Astrocyte of the hippocampus (primary cell): ENCODE measurements at regions not wholly inside any gene's neighbourhood (a gene's known extent, or its start where the extent isn't known, plus 50 kb on each side); places are given as distances from the start of the nearest gene placed in this dataset.
"Not testable (repeated sequence)": the region's sequence is repeated elsewhere in the genome, so short reads cannot be mapped to it uniquely, and the experiment has no call there.

Experiments
- DNase-seq: peaks from one replicate; pipeline ENCODE4 v3.0.0; 2011; ENCODE audit warnings: low read depth, low spot score

DNA sequence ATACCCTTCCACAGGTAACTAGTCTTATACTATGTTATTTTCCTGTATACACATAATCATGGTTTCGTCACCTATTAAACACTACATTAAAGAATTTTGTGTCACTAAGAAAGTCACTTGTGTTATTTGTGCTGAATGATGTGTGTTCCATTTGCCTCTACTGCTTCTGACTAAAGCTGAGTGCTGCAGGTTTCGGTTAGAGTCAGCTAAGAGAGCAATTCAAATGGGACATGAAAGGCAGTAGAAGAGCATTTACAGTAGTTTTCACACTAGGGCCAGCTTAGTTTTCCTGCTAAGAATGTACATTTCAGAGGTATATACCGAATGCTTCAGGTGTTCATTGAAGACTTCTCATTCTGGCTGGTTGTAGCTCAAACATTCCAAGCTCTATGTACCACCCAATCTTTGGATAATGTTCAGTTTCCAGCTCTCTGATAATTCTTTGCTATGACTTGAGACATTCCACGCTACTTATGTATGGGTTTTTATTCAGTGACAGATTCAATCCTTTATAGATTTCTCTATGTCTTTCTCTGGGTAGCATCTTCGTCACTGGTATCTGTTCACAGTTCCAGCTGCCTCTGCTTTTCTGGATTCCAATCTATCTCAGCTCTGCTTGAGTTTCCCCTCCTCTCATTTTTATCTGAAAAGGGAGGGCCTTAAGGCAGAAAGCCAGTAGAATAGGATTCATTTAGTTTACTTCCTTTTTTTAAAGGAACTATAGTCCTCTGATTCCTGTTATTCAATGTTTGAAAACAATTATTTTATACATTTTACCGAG, 164.4 kb downstream of the CXXC4 start:
- no peak for DNase-seq

GRCh38 chr4:104326991-104327694, 167.6 kb downstream of the CXXC4 start:
- DNase-seq: not testable (repeated sequence)

DNA sequence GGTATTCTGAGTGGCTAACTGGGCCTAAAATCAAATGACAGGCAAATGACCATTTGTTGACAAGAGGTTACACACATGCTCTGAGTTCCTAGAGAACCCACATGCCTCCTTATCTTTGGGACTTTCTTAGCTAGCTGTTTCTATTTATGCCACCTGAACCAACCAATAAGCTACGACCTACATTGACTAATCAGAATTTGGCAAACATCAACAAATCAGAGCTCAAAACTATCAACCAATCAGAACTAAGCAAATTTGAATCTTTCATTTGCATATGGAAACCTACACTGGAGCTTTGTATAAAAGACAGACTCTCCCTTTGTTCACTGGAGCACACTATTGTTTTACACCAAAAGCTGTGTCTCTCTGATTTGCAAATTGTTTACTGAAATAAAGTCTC, 192.0 kb downstream of the CXXC4 start:
- DNase-seq: no peak

DNA sequence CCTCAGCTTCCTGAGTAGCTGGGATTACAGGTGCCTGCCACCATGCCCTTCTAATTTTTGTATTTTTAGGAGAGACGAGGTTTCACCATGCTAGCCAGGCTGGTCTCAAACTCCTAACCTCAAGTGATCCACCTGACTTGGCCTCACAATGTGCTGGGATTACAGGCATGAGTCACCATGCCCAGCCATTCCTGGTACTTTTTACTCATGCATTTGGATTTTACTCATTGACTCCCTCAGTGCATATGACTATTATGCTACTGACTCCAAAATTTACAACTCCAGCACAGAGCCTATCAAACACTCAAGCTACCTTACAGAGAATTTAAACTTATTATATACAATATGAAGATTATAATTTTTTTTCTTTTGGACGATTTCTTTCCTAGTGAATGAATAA, 199.9 kb downstream of the CXXC4 start:
- no peak for DNase-seq

- DNase-seq: no peak
Measured at GRCh38 chr4:104286867-104287266, 207.8 kb downstream of the CXXC4 start.

DNA sequence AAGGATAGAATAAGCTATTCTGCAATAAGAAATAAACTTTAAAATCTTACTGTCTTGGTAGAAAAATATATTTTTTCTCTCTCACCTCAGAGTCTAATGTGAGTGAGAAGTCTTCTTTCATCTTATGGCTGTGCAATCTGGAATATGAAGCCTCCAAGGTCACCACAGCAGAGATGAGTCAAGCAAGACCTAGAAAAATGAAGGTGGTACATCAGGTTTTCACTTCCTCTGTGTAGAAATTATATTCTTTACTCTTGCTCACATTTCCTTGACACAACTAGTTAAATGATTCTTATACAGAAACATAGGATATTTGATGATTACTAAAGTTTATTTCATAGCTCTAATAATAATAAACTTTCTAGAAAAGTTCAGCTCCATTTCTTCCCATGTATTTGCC, 211.4 kb downstream of the CXXC4 start:
- DNase-seq: no peak

DNA sequence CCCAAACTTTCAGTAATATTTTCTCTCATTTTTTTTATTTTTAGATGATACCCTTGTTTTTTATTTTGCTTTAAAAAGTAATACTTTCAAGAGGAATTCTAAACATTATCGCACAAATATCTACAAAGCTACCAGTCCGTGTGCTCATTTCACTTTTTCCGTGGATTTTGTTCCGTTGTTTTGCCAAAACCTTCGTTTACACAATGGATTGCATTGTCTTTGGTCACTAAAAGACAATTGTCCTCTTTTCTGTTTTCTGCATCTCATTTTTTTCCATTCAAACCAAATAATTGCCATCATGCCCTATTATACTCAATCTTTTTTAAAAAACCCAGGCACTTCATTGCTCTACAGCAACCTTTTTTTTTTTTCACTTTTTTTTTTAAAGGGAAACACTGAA, 214.9 kb downstream of the CXXC4 start:
- no peak for DNase-seq

GRCh38 chr4:104272966-104273365, 221.7 kb downstream of the CXXC4 start:
- DNase-seq: no peak

GRCh38 chr4:104269603-104270002, 225.1 kb downstream of the CXXC4 start:
- not testable (repeated sequence) for DNase-seq

DNA sequence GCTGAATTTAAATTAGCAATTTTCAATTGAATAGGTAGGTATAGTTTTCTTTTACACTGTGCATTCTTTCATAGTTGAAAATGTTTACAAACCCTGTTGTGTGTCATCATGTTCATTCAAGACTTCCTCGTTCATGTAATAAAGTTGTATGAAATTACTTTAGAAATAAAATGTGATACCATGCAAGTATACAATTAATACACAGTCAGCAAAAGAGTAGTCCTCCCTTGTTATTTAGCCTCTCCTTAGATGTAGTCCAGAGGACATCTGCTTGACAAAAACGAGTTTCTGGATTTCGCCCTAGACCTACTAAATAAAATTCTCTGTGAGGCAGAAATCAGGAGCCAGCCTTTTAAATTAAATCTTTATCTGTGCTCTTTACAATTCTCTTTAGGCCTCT, 231.6 kb downstream of the CXXC4 start:
- DNase-seq: no peak

DNA sequence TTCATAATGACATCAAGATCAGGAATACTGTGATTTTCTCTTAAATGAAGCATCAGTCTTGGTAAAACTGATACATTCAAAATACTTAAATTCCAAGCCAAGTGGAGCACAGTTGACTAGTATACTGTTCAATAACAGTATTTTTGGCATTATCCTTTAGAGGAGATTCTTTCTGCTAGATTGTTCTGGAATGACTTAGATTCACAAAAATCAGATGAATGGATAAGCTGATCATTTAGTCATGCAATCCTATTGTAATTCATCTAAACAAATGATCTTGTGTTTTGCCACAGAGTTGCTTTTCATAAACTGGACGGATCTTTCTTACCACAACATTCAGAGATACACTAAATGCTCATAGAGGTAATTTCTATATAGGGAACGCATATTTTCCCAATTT, 232.0 kb downstream of the CXXC4 start:
- DNase-seq: no peak

DNA sequence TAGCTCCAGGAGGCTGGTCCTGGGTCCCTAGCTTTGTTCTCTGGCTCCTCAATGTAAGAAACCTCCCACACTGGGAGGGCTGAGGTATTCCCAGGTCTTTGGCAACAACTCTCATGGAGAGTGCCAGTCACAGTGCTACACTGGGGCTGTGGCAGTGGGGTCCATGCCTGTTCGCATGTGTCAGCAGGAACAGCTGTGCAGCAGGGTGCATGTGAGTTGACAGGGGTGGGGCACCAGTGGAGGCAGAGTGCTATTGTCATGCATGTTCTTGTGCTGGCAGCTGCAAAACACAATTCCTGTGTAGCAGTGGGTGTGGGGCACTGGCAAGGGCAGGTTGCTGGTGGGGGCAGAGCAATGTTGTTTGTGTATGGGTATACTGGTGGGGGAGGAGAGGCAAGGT, 246.0 kb downstream of the CXXC4 start:
- DNase-seq: no peak

DNA sequence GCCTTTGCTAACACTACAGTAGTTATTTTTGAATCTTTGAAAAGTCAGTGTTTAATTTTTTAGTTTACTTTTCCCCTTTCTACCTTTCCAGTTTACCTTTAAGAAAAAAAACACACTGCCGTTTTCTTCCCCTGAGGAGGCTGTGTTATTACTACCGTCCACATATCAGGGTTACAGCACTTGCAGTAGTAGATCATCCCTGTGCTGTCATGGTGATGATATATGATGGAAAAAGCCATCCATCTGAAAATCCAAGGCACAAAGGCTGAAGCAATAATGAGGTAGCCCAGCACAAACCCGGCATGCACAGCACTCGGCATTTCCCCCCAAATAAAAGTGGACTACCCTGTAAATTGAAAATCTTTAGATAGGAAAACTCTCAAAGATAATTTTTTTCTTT, 258.7 kb downstream of the CXXC4 start:
- no peak for DNase-seq

DNA sequence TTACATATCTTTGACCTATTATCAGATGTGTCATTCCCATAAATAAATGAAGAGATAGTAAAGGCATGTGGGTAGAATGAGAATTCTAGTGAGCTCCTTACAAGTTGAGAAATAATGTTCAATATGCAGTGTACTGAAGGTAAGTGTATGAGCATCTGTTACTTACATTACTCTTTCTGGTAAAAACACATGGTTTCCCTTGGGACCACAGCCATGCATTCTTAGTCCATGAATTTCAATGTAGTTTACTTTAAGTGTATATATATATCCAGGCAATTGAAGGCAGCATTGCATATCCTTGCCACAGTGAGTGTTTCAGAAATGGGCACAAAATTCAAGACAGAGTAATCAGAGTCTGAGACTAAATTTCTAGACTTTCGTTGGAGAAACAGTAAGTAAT, 277.2 kb downstream of the CXXC4 start:
- DNase-seq: no peak

GRCh38 chr4:104211657-104212056, 283.0 kb downstream of the CXXC4 start:
- no peak for DNase-seq

- DNase-seq: no peak
Measured at GRCh38 chr4:104210420-104210819, 284.3 kb downstream of the CXXC4 start.

GRCh38 chr4:104206784-104207183, 287.9 kb downstream of the CXXC4 start:
- DNase-seq: no peak

DNA sequence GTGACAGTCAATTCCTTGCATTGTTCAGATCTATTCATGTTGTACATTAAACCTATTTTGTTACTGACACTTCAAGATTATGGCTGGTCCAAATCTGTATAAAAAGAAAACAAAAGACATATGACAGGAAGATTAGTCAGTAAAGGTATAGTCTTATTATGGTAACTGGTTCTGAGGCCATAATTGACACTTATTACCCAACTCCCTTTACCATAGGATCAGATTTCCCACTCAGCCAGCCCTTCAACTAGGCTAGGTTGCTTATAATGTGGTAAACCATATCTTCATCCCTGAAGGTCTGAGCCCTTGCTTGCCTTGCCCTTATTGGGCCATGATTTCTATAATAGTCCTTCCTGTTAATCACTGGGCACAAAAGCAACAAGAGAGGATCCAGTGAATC, 289.6 kb downstream of the CXXC4 start:
- no peak for DNase-seq

DNA sequence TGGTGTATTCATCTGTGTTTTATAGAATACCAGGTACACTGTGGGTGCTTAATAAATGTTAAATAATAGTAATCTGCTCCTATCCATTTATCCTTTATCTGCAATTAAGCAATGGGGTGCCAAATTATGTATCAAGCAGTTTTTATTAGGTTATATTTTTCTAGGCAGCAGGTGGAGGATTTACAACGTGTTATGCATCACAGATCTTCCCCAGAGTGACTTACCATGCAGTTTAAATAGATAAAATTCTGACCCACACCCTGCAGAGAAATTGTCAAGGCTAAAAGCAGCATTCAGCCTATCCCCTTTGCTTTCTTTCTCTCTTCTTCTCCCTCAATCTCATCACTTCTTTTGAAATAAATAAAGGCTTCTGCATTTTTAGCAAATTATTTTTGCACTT, 306.4 kb downstream of the CXXC4 start:
- DNase-seq: no peak

GRCh38 chr4:104169437-104169836, 325.3 kb downstream of the CXXC4 start:
- no peak for DNase-seq

DNA sequence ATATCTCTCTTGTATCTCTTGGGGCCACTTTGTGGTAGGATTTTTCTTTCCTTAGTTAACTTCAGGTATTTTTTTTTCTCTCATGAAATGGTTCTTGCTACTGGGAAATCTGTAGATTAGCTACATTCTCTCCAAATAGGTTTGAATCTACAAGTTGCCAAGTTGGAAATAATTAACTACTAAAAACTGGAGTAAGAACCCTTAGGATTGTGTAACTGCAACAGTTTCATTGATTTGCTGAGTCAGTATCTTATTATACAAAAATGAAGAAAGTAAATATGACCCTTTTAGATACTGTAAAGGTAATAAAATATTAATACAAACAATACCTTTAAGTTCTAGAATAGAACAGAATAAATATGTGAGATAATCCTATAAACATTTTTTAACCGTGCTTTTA, 327.9 kb downstream of the CXXC4 start:
- no peak for DNase-seq

DNA sequence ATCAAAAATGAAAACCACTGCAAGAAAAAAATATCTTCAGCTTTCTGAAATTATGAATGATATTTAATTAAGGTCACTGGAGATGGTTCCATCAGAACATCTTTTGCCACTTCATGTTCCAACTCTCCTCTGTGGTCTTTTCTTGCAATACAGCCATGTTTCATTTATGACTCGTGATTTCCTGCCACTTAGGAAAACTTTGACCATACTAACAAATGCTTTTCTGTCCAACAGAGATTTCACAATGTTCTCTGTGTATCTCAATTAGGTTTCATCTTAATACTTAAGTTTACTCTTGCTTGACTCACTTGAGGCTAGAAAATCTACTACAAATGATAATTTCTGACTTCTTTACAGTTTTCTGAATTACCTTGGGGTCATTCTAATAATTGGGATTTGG, 330.9 kb downstream of the CXXC4 start:
- DNase-seq: peak; percentile 23

DNA sequence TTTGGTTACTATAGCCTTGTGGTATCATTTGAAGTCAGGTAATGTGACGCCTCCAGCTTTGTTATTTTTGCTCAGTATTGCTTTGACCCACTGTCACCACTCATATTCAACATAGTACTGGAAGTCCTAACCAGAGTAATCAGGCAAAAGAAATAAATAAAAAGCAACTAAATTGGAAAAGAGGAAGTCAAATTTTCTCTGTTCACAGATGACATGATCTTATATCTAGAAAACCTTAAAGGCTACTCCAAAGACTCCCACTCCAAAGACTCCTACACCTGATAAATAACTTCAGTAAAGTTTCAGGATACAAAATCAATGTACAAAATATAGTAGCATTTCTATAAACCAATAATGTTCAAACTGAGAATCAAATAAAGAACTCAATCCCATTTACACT, 348.6 kb downstream of the CXXC4 start:
- no peak for DNase-seq
